PC-3 (cell line): ENCODE measurements at regions not wholly inside any gene's neighbourhood (a gene's known extent, or its start where the extent isn't known, plus 50 kb on each side); places are given as distances from the start of the nearest gene placed in this dataset.

Experiments
- ATAC-seq: fragments of 200-7000 bp; cut with Tn5 transposase; 2 replicates; pipeline ENCODE4 v1.9.1; 2020; ENCODE audit warnings: mild to moderate bottlenecking, moderate library complexity
- BruUV-seq: library from RNA; stranded (reverse); fragments of 400-500 nt; replicated peaks from 2 replicates; lab custom pipeline; 2021; lab: Mats Ljungman, UMichigan
- CTCF ChIA-PET: fragments of 300-600 bp; sonication (Branson Sonifier 250); formaldehyde crosslinking; loops from one replicate; lab custom pipeline; 2022; ENCODE audit warnings: antibody characterized with exemption; lab: Charles Lee
- POLR2A ChIA-PET: fragments of 300-600 bp; sonication (Branson Sonifier 250); formaldehyde crosslinking; loops from one replicate; lab custom pipeline; 2022; ENCODE audit warnings: antibody characterized with exemption; ENCODE audit not compliant: unreplicated experiment; lab: Charles Lee
- DNase-seq: peaks from one replicate; pipeline ENCODE4 v3.0.0-alpha.2; 2015
- H2AFZ ChIP-seq: fragments of 300-600 bp; sonication (generic); 2 replicates; pipeline ENCODE4 v1.6.0; 2016; ENCODE audit warnings: antibody characterized with exemption, low read length
- H3F3A ChIP-seq: fragments of 300-600 bp; sonication (generic); one replicate; pipeline ENCODE4 v1.6.0; 2017; ENCODE audit warnings: antibody characterized with exemption, low read length, control low read depth, mild to moderate bottlenecking; ENCODE audit not compliant: unreplicated experiment
- H3K27ac ChIP-seq: fragments of 300-600 bp; sonication (generic); 2 replicates; pipeline ENCODE4 v1.5.1; 2016; ENCODE audit warnings: mild to moderate bottlenecking, low read length
- H3K27me3 ChIP-seq: fragments of 300-600 bp; sonication (generic); 2 replicates; pipeline ENCODE4 v1.6.1; 2016; ENCODE audit warnings: low read length, mixed read lengths
- H3K36me3 ChIP-seq: fragments of 300-600 bp; sonication (generic); 2 replicates; pipeline ENCODE4 v1.6.1; 2016; ENCODE audit warnings: low read depth, mixed run types, low read length, mixed read lengths
- H3K4me1 ChIP-seq: fragments of 300-600 bp; sonication (generic); 2 replicates; pipeline ENCODE4 v1.5.1; 2016; ENCODE audit warnings: low read length; ENCODE audit not compliant: insufficient read depth
- H3K4me2 ChIP-seq: fragments of 300-600 bp; sonication (generic); 2 replicates; pipeline ENCODE4 v1.6.0; 2016; ENCODE audit warnings: low read length
- H3K4me3 ChIP-seq: fragments of 300-600 bp; sonication (generic); 2 replicates; pipeline ENCODE4 v1.5.1; 2016; ENCODE audit warnings: mild to moderate bottlenecking, low read length, mixed read lengths
- H3K79me2 ChIP-seq: fragments of 300-600 bp; sonication (generic); 2 replicates; pipeline ENCODE4 v1.6.1; 2017; ENCODE audit warnings: low read length, mixed read lengths
- H3K9ac ChIP-seq: fragments of 300-600 bp; sonication (generic); 2 replicates; pipeline ENCODE4 v1.6.0; 2016; ENCODE audit warnings: mild to moderate bottlenecking, low read length
- H3K9me2 ChIP-seq: fragments of 300-600 bp; sonication (generic); replicated peaks from 2 replicates; pipeline ENCODE4 v1.6.1; 2016; ENCODE audit warnings: mixed run types, low read length, mixed read lengths
- H3K9me3 ChIP-seq: fragments of 300-600 bp; sonication (generic); 2 replicates; pipeline ENCODE4 v1.6.1; 2016; ENCODE audit warnings: low read length, mixed read lengths
- H4K20me1 ChIP-seq: fragments of 300-600 bp; sonication (generic); 2 replicates; pipeline ENCODE4 v1.6.1; 2016; ENCODE audit warnings: low read length, mixed read lengths
- EZH2 ChIP-seq: fragments of 300-600 bp; sonication (generic); IDR thresholded peaks from one replicate; pipeline ENCODE4 v1.6.1; 2017; ENCODE audit warnings: antibody characterized with exemption, mild to moderate bottlenecking, low read length; ENCODE audit not compliant: unreplicated experiment
- EZH2phosphoT487 ChIP-seq: fragments of 300-600 bp; sonication (generic); IDR thresholded peaks from 2 replicates; pipeline ENCODE4 v1.6.1; 2018; ENCODE audit warnings: mild to moderate bottlenecking, antibody characterized with exemption, low read length, borderline replicate concordance
- intact Hi-C: fragments of 100-400 bp; cut with micrococcal nuclease; formaldehyde crosslinking; loops from 2 replicates; pipeline ENCODE4 v1.9.0; 2023
- TF ChIP-seq, protein P1 (sequence below): fragments of 300-600 bp; sonication (generic); conservative IDR thresholded peaks from 2 replicates; pipeline ENCODE4 v1.5.1; 2017; ENCODE audit warnings: antibody characterized with exemption, low read depth, mild to moderate bottlenecking, low read length

DNA sequence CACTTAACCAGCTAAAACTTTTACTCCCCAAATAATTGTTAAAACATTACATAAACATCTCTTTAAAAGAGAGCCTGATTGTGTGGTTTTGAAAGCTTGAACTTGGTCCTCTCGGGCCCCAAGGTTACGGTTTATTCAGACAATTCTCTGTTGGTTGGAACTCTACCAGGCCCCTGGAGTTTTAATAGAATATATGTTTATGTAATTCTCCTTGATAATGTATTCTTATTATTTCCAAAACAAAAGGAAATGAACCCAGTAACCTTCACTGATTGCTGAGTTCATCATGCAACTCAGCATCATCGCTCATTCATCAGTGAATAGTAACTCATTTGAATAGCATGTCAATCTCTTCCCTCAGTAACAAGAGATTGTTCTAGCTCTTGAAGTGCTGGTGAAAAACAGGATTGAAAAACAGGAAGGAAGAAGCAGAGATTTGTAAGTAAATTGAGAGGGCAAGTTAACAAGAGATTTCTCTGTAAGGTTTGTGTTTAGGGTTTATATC is 464.5 kb upstream of the MARCKS start:
- Histone ChIP-seq H4K20me1 (no peaks in the 10 kb centered on the region), H3K9ac (no peak overlapping the region), H3F3A (no peaks in the 10 kb centered on the region), H3K36me3 (no peaks in the 10 kb centered on the region), H3K4me2 (no peak overlapping the region), H3K4me3 (no peak overlapping the region), H3K9me2 (no peaks in the 10 kb centered on the region), H3K27me3 (no peaks in the 10 kb centered on the region), H3K9me3 (no peaks in the 10 kb centered on the region), H3K4me1 (no peaks in the 10 kb centered on the region), H3K79me2 (no peaks in the 10 kb centered on the region), H2AFZ (no peak overlapping the region), H3K27ac (no peak overlapping the region)
- no peak for DNase-seq
- TF ChIP-seq EZH2 (no peak), EZH2phosphoT487 (no peak)
- TF ChIP-seq, protein P1, sequence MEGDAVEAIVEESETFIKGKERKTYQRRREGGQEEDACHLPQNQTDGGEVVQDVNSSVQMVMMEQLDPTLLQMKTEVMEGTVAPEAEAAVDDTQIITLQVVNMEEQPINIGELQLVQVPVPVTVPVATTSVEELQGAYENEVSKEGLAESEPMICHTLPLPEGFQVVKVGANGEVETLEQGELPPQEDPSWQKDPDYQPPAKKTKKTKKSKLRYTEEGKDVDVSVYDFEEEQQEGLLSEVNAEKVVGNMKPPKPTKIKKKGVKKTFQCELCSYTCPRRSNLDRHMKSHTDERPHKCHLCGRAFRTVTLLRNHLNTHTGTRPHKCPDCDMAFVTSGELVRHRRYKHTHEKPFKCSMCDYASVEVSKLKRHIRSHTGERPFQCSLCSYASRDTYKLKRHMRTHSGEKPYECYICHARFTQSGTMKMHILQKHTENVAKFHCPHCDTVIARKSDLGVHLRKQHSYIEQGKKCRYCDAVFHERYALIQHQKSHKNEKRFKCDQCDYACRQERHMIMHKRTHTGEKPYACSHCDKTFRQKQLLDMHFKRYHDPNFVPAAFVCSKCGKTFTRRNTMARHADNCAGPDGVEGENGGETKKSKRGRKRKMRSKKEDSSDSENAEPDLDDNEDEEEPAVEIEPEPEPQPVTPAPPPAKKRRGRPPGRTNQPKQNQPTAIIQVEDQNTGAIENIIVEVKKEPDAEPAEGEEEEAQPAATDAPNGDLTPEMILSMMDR, result no peak
- no TSS peak for BruUV-seq
- ChIA-PET CTCF (no interaction called here), POLR2A (no interaction called here)
- no peak for ATAC-seq
- intact Hi-C loops, result no loop called here

DNA sequence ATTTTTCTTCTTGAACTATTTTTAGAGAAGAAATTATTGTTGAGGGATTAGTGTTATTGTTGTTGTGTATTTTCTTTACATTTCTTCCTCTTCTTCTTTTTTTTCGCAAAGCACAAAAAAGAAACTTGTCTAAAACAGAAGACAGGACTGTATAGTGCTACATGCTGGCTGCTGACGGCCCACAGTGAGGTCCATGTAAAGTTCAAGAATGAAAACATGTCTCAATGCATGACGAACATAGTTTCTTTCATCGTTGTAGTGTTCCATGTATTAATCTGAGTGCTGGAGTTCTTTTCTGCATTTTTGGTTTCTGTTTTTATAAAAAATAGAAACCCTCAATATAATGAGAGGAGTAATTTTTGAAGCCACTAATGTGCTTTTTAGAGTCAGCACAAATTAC is 462.9 kb upstream of the MARCKS start:
- Histone ChIP-seq H3K4me3 (no peak overlapping the region), H3K4me1 (no peaks in the 10 kb centered on the region), H3K36me3 (no peaks in the 10 kb centered on the region), H3F3A (no peaks in the 10 kb centered on the region), H3K27ac (no peak overlapping the region), H3K9me3 (no peaks in the 10 kb centered on the region), H4K20me1 (no peaks in the 10 kb centered on the region), H3K9ac (no peak overlapping the region), H3K4me2 (no peak overlapping the region), H3K9me2 (no peaks in the 10 kb centered on the region), H3K27me3 (no peaks in the 10 kb centered on the region), H3K79me2 (no peaks in the 10 kb centered on the region), H2AFZ (no peak overlapping the region)
- no TSS peak for BruUV-seq
- ChIA-PET CTCF (no interaction called here), POLR2A (no interaction called here)
- intact Hi-C loops, result no loop called here
- DNase-seq (no peak), ATAC-seq (no peak)
- TF ChIP-seq, protein P1, result no peak
- no peak for TF ChIP-seq EZH2phosphoT487
- no peak for TF ChIP-seq EZH2

DNA sequence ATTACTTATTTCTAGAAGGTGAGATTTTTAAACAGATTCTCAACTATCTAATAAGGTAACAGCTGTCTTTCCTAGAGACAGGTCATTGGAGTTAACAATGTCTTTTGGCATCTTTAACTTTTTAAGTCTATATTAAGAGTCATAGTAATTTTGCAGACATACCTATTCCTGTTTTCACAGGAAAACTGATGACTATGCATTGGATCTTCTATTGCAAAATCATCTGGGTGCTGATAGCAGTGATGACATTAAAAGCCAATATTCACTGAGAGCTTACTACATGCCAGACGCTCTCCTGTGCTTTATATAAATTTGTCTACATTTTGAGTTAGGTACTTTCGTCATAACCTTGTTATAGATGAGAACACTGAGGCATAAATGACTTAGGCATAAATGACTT is 462.4 kb upstream of the MARCKS start:
- H3K9me3 ChIP-seq, result no peaks in the 10 kb centered on the region
- no peaks in the 10 kb centered on the region for H4K20me1 ChIP-seq
- POLR2A ChIA-PET, result no interaction called here
- BruUV-seq, result no TSS peak
- ATAC-seq, result no peak
- CTCF ChIA-PET, result no interaction called here
- no peak for DNase-seq
- H3K4me2 ChIP-seq, result no peak overlapping the region
- no peak overlapping the region for H2AFZ ChIP-seq
- no peaks in the 10 kb centered on the region for H3K79me2 ChIP-seq
- intact Hi-C loops, result no loop called here
- TF ChIP-seq EZH2 (no peak), EZH2phosphoT487 (no peak)
- TF ChIP-seq, protein P1, result no peak
- no peaks in the 10 kb centered on the region for H3K27me3 ChIP-seq
- no peak overlapping the region for H3K27ac ChIP-seq
- H3K9me2 ChIP-seq, result no peaks in the 10 kb centered on the region
- H3K4me1 ChIP-seq, result no peaks in the 10 kb centered on the region
- no peak overlapping the region for H3K9ac ChIP-seq
- H3F3A ChIP-seq, result no peaks in the 10 kb centered on the region
- no peaks in the 10 kb centered on the region for H3K36me3 ChIP-seq
- H3K4me3 ChIP-seq, result no peak overlapping the region
